ENCODE measurements at regions not wholly inside any gene's neighbourhood (a gene's known extent, or its start where the extent isn't known, plus 50 kb on each side); places are given as distances from the start of the nearest gene placed in this dataset.

- no peak for TF ChIP-seq YY1 (IDR thresholded peaks at IDR 0.05; ENCODE audit: insufficient read depth, insufficient read length)
- no peak for TF ChIP-seq SUZ12 (IDR thresholded peaks at IDR 0.05; ENCODE audit: extremely low read depth, insufficient read depth, insufficient read length)
- TF ChIP-seq ZNF274 (IDR thresholded peaks at IDR 0.05; ENCODE audit: low read depth, low read length), result no peak
- Histone ChIP-seq H3K27me3 (ENCODE audit: insufficient read depth, insufficient read length) (no peaks in the 10 kb centered on the region), H3K36me3 (ENCODE audit: insufficient read depth, insufficient read length, low read length) (no peaks in the 10 kb centered on the region), H3K4me3 (ENCODE audit: insufficient read length, low read depth) (no peak overlapping the region), H3K9me3 (ENCODE audit: insufficient read depth, low read length) (peaks cover 7% of the 10 kb centered on the region; the same call in 1 of the 2 replicates), H3K4me1 (ENCODE audit: insufficient read depth, insufficient read length) (no peaks in the 10 kb centered on the region), H3K9ac (ENCODE audit: insufficient read length, low read depth) (no peak overlapping the region)
- no peak for DNase-seq (ENCODE audit: low read depth, low spot score)
Observed at GRCh38 chr1:192914696-192915095, 105.9 kb downstream of the RGS2 start.

- Histone ChIP-seq H3K27me3 (ENCODE audit: insufficient read depth, insufficient read length) (no peaks in the 10 kb centered on the region), H3K9ac (ENCODE audit: insufficient read length, low read depth) (no peak overlapping the region), H3K4me3 (ENCODE audit: insufficient read length, low read depth) (no peak overlapping the region), H3K9me3 (ENCODE audit: insufficient read depth, low read length) (peaks cover 6% of the 10 kb centered on the region; the same call in 1 of the 2 replicates), H3K36me3 (ENCODE audit: insufficient read depth, insufficient read length, low read length) (no peaks in the 10 kb centered on the region), H3K4me1 (ENCODE audit: insufficient read depth, insufficient read length) (no peaks in the 10 kb centered on the region)
- no peak for DNase-seq (ENCODE audit: low read depth, low spot score)
- TF ChIP-seq YY1 (IDR thresholded peaks at IDR 0.05; ENCODE audit: insufficient read depth, insufficient read length), result no peak
- no peak for TF ChIP-seq ZNF274 (IDR thresholded peaks at IDR 0.05; ENCODE audit: low read depth, low read length)
- TF ChIP-seq SUZ12 (IDR thresholded peaks at IDR 0.05; ENCODE audit: extremely low read depth, insufficient read depth, insufficient read length), result no peak
Observed at GRCh38 chr1:192916021-192916420, 107.2 kb downstream of the RGS2 start.

- Histone ChIP-seq H3K27me3 (ENCODE audit: insufficient read depth, insufficient read length) (no peaks in the 10 kb centered on the region), H3K36me3 (ENCODE audit: insufficient read depth, insufficient read length, low read length) (no peaks in the 10 kb centered on the region), H3K9ac (ENCODE audit: insufficient read length, low read depth) (no peak overlapping the region), H3K4me1 (ENCODE audit: insufficient read depth, insufficient read length) (no peaks in the 10 kb centered on the region), H3K9me3 (ENCODE audit: insufficient read depth, low read length) (no peaks in the 10 kb centered on the region), H3K4me3 (ENCODE audit: insufficient read length, low read depth) (no peak overlapping the region)
- DNase-seq (ENCODE audit: low read depth, low spot score), result no peak
- TF ChIP-seq YY1 (IDR thresholded peaks at IDR 0.05; ENCODE audit: insufficient read depth, insufficient read length), result no peak
- no peak for TF ChIP-seq SUZ12 (IDR thresholded peaks at IDR 0.05; ENCODE audit: extremely low read depth, insufficient read depth, insufficient read length)
- no peak for TF ChIP-seq ZNF274 (IDR thresholded peaks at IDR 0.05; ENCODE audit: low read depth, low read length)
Observed at GRCh38 chr1:192918259-192918658, 109.4 kb downstream of the RGS2 start.

- Histone ChIP-seq H3K4me1 (ENCODE audit: insufficient read depth, insufficient read length) (no peaks in the 10 kb centered on the region), H3K9ac (ENCODE audit: insufficient read length, low read depth) (no peak overlapping the region), H3K4me3 (ENCODE audit: insufficient read length, low read depth) (no peak overlapping the region), H3K9me3 (ENCODE audit: insufficient read depth, low read length) (no peaks in the 10 kb centered on the region), H3K36me3 (ENCODE audit: insufficient read depth, insufficient read length, low read length) (no peaks in the 10 kb centered on the region), H3K27me3 (ENCODE audit: insufficient read depth, insufficient read length) (no peaks in the 10 kb centered on the region)
- no peak for DNase-seq (ENCODE audit: low read depth, low spot score)
- no peak for TF ChIP-seq SUZ12 (IDR thresholded peaks at IDR 0.05; ENCODE audit: extremely low read depth, insufficient read depth, insufficient read length)
- no peak for TF ChIP-seq ZNF274 (IDR thresholded peaks at IDR 0.05; ENCODE audit: low read depth, low read length)
- no peak for TF ChIP-seq YY1 (IDR thresholded peaks at IDR 0.05; ENCODE audit: insufficient read depth, insufficient read length)
Observed at GRCh38 chr1:192920412-192920811, 111.6 kb downstream of the RGS2 start.

- no peak overlapping the region for H3K9ac ChIP-seq (ENCODE audit: insufficient read length, low read depth)
- no peaks in the 10 kb centered on the region for H3K4me1 ChIP-seq (ENCODE audit: insufficient read depth, insufficient read length)
- H3K36me3 ChIP-seq (ENCODE audit: insufficient read depth, insufficient read length, low read length), result no peaks in the 10 kb centered on the region
- H3K27me3 ChIP-seq (ENCODE audit: insufficient read depth, insufficient read length), result no peaks in the 10 kb centered on the region
- no peak for TF ChIP-seq SUZ12 (IDR thresholded peaks at IDR 0.05; ENCODE audit: extremely low read depth, insufficient read depth, insufficient read length)
- no peak for TF ChIP-seq YY1 (IDR thresholded peaks at IDR 0.05; ENCODE audit: insufficient read depth, insufficient read length)
- no peak for TF ChIP-seq ZNF274 (IDR thresholded peaks at IDR 0.05; ENCODE audit: low read depth, low read length)
- no peak overlapping the region for H3K4me3 ChIP-seq (ENCODE audit: insufficient read length, low read depth)
- DNase-seq (ENCODE audit: low read depth, low spot score), result no peak
- H3K9me3 ChIP-seq (ENCODE audit: insufficient read depth, low read length), result no peaks in the 10 kb centered on the region
Observed at GRCh38 chr1:192925609-192926008, 116.8 kb downstream of the RGS2 start.

- no peaks in the 10 kb centered on the region for H3K36me3 ChIP-seq (ENCODE audit: insufficient read depth, insufficient read length, low read length)
- H3K9ac ChIP-seq (ENCODE audit: insufficient read length, low read depth), result no peak overlapping the region
- DNase-seq (ENCODE audit: low read depth, low spot score), result no peak
- H3K4me1 ChIP-seq (ENCODE audit: insufficient read depth, insufficient read length), result no peaks in the 10 kb centered on the region
- no peaks in the 10 kb centered on the region for H3K9me3 ChIP-seq (ENCODE audit: insufficient read depth, low read length)
- H3K4me3 ChIP-seq (ENCODE audit: insufficient read length, low read depth), result no peak overlapping the region
- TF ChIP-seq SUZ12 (IDR thresholded peaks at IDR 0.05; ENCODE audit: extremely low read depth, insufficient read depth, insufficient read length) (no peak), ZNF274 (IDR thresholded peaks at IDR 0.05; ENCODE audit: low read depth, low read length) (no peak), YY1 (IDR thresholded peaks at IDR 0.05; ENCODE audit: insufficient read depth, insufficient read length) (no peak)
- no peaks in the 10 kb centered on the region for H3K27me3 ChIP-seq (ENCODE audit: insufficient read depth, insufficient read length)
Observed at GRCh38 chr1:192926736-192927135, 117.9 kb downstream of the RGS2 start.

GRCh38 chr1:192927496-192927895 is 118.7 kb downstream of the RGS2 start:
- no peak overlapping the region for H3K4me3 ChIP-seq (ENCODE audit: insufficient read length, low read depth)
- no peaks in the 10 kb centered on the region for H3K4me1 ChIP-seq (ENCODE audit: insufficient read depth, insufficient read length)
- H3K27me3 ChIP-seq (ENCODE audit: insufficient read depth, insufficient read length), result no peaks in the 10 kb centered on the region
- no peak overlapping the region for H3K9ac ChIP-seq (ENCODE audit: insufficient read length, low read depth)
- DNase-seq (ENCODE audit: low read depth, low spot score), result no peak
- no peaks in the 10 kb centered on the region for H3K9me3 ChIP-seq (ENCODE audit: insufficient read depth, low read length)
- H3K36me3 ChIP-seq (ENCODE audit: insufficient read depth, insufficient read length, low read length), result no peaks in the 10 kb centered on the region
- no peak for TF ChIP-seq YY1 (IDR thresholded peaks at IDR 0.05; ENCODE audit: insufficient read depth, insufficient read length)
- TF ChIP-seq ZNF274 (IDR thresholded peaks at IDR 0.05; ENCODE audit: low read depth, low read length), result no peak
- TF ChIP-seq SUZ12 (IDR thresholded peaks at IDR 0.05; ENCODE audit: extremely low read depth, insufficient read depth, insufficient read length), result no peak
